ENCODE measurements at regions not wholly inside any gene's neighbourhood (a gene's known extent, or its start where the extent isn't known, plus 50 kb on each side); places are given as distances from the start of the nearest gene placed in this dataset.

- TF ChIP-seq CTCF (IDR thresholded peaks at IDR 0.05), result no peak
- no peak for TF ChIP-seq POLR2A (IDR thresholded peaks at IDR 0.05)
These were observed 682.0 kb upstream of the TMEFF2 start for GRCh38 chr2:192876698-192877097.
